Type B pancreatic cell (in vitro differentiated cells): ENCODE measurements at regions not wholly inside any gene's neighbourhood (a gene's known extent, or its start where the extent isn't known, plus 50 kb on each side); places are given as distances from the start of the nearest gene placed in this dataset.

Experiments used
- DNase-seq: peaks from one replicate; pipeline ENCODE4 v3.0.0; 2021; ENCODE audit warnings: mixed read lengths; ENCODE audit not compliant: unreplicated experiment; ENCODE audit errors: extremely low spot score
- H3K27ac Mint-ChIP-seq: 2 replicates; pipeline ENCODE4 v1.8.0; 2021; ENCODE audit warnings: mild to moderate bottlenecking, mixed read lengths
- H3K27me3 Mint-ChIP-seq: 2 replicates; pipeline ENCODE4 v1.8.0; 2021; ENCODE audit warnings: mixed read lengths
- H3K36me3 Mint-ChIP-seq: 2 replicates; pipeline ENCODE4 v1.8.0; 2021; ENCODE audit warnings: mixed read lengths
- H3K4me1 Mint-ChIP-seq: one replicate; pipeline ENCODE4 v1.8.0; 2021; ENCODE audit warnings: mixed read lengths; ENCODE audit not compliant: unreplicated experiment
- H3K4me3 Mint-ChIP-seq: 2 replicates; pipeline ENCODE4 v1.8.0; 2021; ENCODE audit warnings: mild to moderate bottlenecking, mixed read lengths
- H3K9me3 Mint-ChIP-seq: 2 replicates; pipeline ENCODE4 v1.8.0; 2021; ENCODE audit warnings: mixed read lengths
- CTCF ChIP-seq: fragments of 200-600 bp; sonication (generic); conservative IDR thresholded peaks from 2 replicates; pipeline ENCODE4 v1.5.0; 2021; ENCODE audit warnings: antibody characterized with exemption, mild to moderate bottlenecking

GRCh38 chr12:113740699-113741098, 225.4 kb downstream of the RBM19 start:
- Mint-ChIP-seq H3K27me3 (peaks cover 64% of the 10 kb centered on the region), H3K36me3 (no peaks in the 10 kb centered on the region), H3K27ac (no peak overlapping the region), H3K9me3 (no peaks in the 10 kb centered on the region), H3K4me1 (no peaks in the 10 kb centered on the region), H3K4me3 (no peak overlapping the region)
- DNase-seq = no peak
- TF ChIP-seq CTCF = no peak

GRCh38 chr12:113735131-113735530, 231.0 kb downstream of the RBM19 start:
- H3K27me3 Mint-ChIP-seq = peaks cover 64% of the 10 kb centered on the region
- no peak for TF ChIP-seq CTCF
- no peak for DNase-seq
- no peak overlapping the region for H3K27ac Mint-ChIP-seq
- no peaks in the 10 kb centered on the region for H3K4me1 Mint-ChIP-seq
- H3K9me3 Mint-ChIP-seq = no peaks in the 10 kb centered on the region
- H3K4me3 Mint-ChIP-seq = no peak overlapping the region
- H3K36me3 Mint-ChIP-seq = no peaks in the 10 kb centered on the region

- DNase-seq = no peak
- Mint-ChIP-seq H3K9me3 (no peaks in the 10 kb centered on the region), H3K27ac (no peak overlapping the region), H3K27me3 (peaks cover 64% of the 10 kb centered on the region), H3K4me3 (no peak overlapping the region), H3K4me1 (no peaks in the 10 kb centered on the region), H3K36me3 (no peaks in the 10 kb centered on the region)
- TF ChIP-seq CTCF = no peak
These were observed 231.6 kb downstream of the RBM19 start for GRCh38 chr12:113734503-113734902.

- H3K27me3 Mint-ChIP-seq = peaks cover 58% of the 10 kb centered on the region
- no peaks in the 10 kb centered on the region for H3K4me1 Mint-ChIP-seq
- TF ChIP-seq CTCF = no peak
- no peak overlapping the region for H3K4me3 Mint-ChIP-seq
- no peaks in the 10 kb centered on the region for H3K36me3 Mint-ChIP-seq
- no peak overlapping the region for H3K27ac Mint-ChIP-seq
- H3K9me3 Mint-ChIP-seq = no peaks in the 10 kb centered on the region
- DNase-seq = no peak
These were observed 233.2 kb downstream of the RBM19 start for GRCh38 chr12:113732916-113733315.

- H3K9me3 Mint-ChIP-seq = no peaks in the 10 kb centered on the region
- no peak overlapping the region for H3K27ac Mint-ChIP-seq
- H3K4me1 Mint-ChIP-seq = no peaks in the 10 kb centered on the region
- no peak overlapping the region for H3K4me3 Mint-ChIP-seq
- peaks cover 50% of the 10 kb centered on the region for H3K27me3 Mint-ChIP-seq
- H3K36me3 Mint-ChIP-seq = no peaks in the 10 kb centered on the region
- no peak for TF ChIP-seq CTCF
- DNase-seq = no peak
These were observed 238.5 kb downstream of the RBM19 start for GRCh38 chr12:113727651-113728061.

- no peak for DNase-seq
- no peaks in the 10 kb centered on the region for H3K9me3 Mint-ChIP-seq
- H3K4me1 Mint-ChIP-seq = no peaks in the 10 kb centered on the region
- no peak for TF ChIP-seq CTCF
- H3K4me3 Mint-ChIP-seq = no peak overlapping the region
- H3K27me3 Mint-ChIP-seq = peaks cover 43% of the 10 kb centered on the region
- H3K36me3 Mint-ChIP-seq = no peaks in the 10 kb centered on the region
- no peak overlapping the region for H3K27ac Mint-ChIP-seq
These were observed 239.8 kb downstream of the RBM19 start for GRCh38 chr12:113726254-113726819.
